Neuronal stem cell (in vitro differentiated cells): ENCODE measurements at regions not wholly inside any gene's neighbourhood (a gene's known extent, or its start where the extent isn't known, plus 50 kb on each side); places are given as distances from the start of the nearest gene placed in this dataset.

ENCODE experiments used
- DNase-seq: peaks from one replicate; pipeline ENCODE4 v3.0.0-alpha.2; 2013; ENCODE audit warnings: low spot score
- H2AFZ ChIP-seq: one replicate; pipeline ENCODE4 v1.6.1; 2013; ENCODE audit warnings: mild to moderate bottlenecking, low read length, inconsistent platforms
- H2AK5ac ChIP-seq: 2 replicates; pipeline ENCODE4 v1.6.1; 2013; ENCODE audit warnings: low read depth, mild to moderate bottlenecking, inconsistent platforms, low read length, moderate library complexity, mixed read lengths
- H2BK120ac ChIP-seq: 2 replicates; pipeline ENCODE4 v1.6.1; 2013; ENCODE audit warnings: low read depth, mild to moderate bottlenecking, inconsistent platforms, low read length, moderate library complexity, mixed read lengths
- H2BK12ac ChIP-seq: one replicate; pipeline ENCODE4 v1.6.1; 2013; ENCODE audit warnings: low read length, inconsistent platforms
- H2BK15ac ChIP-seq: 2 replicates; pipeline ENCODE4 v1.6.1; 2013; ENCODE audit warnings: mild to moderate bottlenecking, low read length, inconsistent platforms, mixed read lengths
- H2BK5ac ChIP-seq: one replicate; pipeline ENCODE4 v1.6.1; 2013; ENCODE audit warnings: inconsistent platforms, mild to moderate bottlenecking, low read length, moderate library complexity
- H3K14ac ChIP-seq: one replicate; pipeline ENCODE4 v1.6.1; 2013; ENCODE audit warnings: low read length, inconsistent platforms
- H3K18ac ChIP-seq: 2 replicates; pipeline ENCODE4 v1.6.1; 2013; ENCODE audit warnings: low read length, inconsistent platforms
- H3K23ac ChIP-seq: 2 replicates; pipeline ENCODE4 v1.6.1; 2013; ENCODE audit warnings: low read depth, mild to moderate bottlenecking, mixed read lengths, low read length, inconsistent platforms; ENCODE audit not compliant: poor library complexity
- H3K27ac ChIP-seq: replicated peaks from 3 replicates; pipeline ENCODE4 v1.5.1; 2013; ENCODE audit warnings: low read length, inconsistent platforms
- H3K27me3 ChIP-seq, 3 experiments: 2 replicates each; pipeline ENCODE4 v1.6.1; 2013; ENCODE audit warnings: low read length in 3 of 3, mild to moderate bottlenecking in 2 of 3, inconsistent platforms in 1 of 3, low read depth in 1 of 3, mixed read lengths in 1 of 3, moderate library complexity in 1 of 3; ENCODE audit not compliant: control insufficient read depth in 3 of 3, insufficient read depth in 3 of 3
- H3K36me3 ChIP-seq, 2 donors: replicated peaks in 1 of 2; 2 replicates each; pipeline ENCODE4 v1.6.1; 2013; ENCODE audit warnings: low read length in 2 of 2; ENCODE audit not compliant: control insufficient read depth in 2 of 2, insufficient read depth in 2 of 2
- H3K4ac ChIP-seq: 2 replicates; pipeline ENCODE4 v1.6.1; 2013; ENCODE audit warnings: inconsistent platforms, mild to moderate bottlenecking, low read length, moderate library complexity
- H3K4me1 ChIP-seq, 2 donors: 1 replicate in 1 of 2; 2 replicates in 1 of 2; pipeline ENCODE4 v1.6.1; 2013; ENCODE audit warnings: low read length in 2 of 2, low read depth in 1 of 2; ENCODE audit not compliant: control insufficient read depth in 2 of 2, insufficient read depth in 1 of 2
- H3K4me2 ChIP-seq: one replicate; pipeline ENCODE4 v1.6.1; 2013; ENCODE audit warnings: mild to moderate bottlenecking, low read length, inconsistent platforms; ENCODE audit not compliant: insufficient read depth, poor library complexity, severe bottlenecking
- H3K4me3 ChIP-seq, 2 donors: 2 replicates each; pipeline ENCODE4 v1.5.1; 2013; ENCODE audit warnings: low read length in 2 of 2, mild to moderate bottlenecking in 2 of 2, inconsistent platforms in 1 of 2, moderate library complexity in 1 of 2
- H3K79me1 ChIP-seq: one replicate; pipeline ENCODE4 v1.6.1; 2013; ENCODE audit warnings: low read depth, mild to moderate bottlenecking, inconsistent platforms, low read length, moderate library complexity
- H3K9ac ChIP-seq: one replicate; pipeline ENCODE4 v1.6.1; 2013; ENCODE audit warnings: mild to moderate bottlenecking, low read depth, low read length, inconsistent platforms; ENCODE audit not compliant: poor library complexity
- H3K9me3 ChIP-seq, 2 donors: replicated peaks in 1 of 2; 2 replicates each; pipeline versions ENCODE3 to v1.6.1; 2013; ENCODE audit warnings: low read length in 2 of 2, mild to moderate bottlenecking in 2 of 2, inconsistent platforms in 1 of 2, low read depth in 1 of 2, mixed read lengths in 1 of 2, moderate library complexity in 1 of 2; ENCODE audit not compliant: control insufficient read depth in 2 of 2, insufficient read depth in 1 of 2
- H4K8ac ChIP-seq: one replicate; pipeline ENCODE4 v1.6.1; 2013; ENCODE audit warnings: low read depth, mild to moderate bottlenecking, inconsistent platforms, low read length, moderate library complexity
- H4K91ac ChIP-seq: one replicate; pipeline ENCODE4 v1.6.1; 2013; ENCODE audit warnings: low read length, low read depth, mild to moderate bottlenecking, inconsistent platforms; ENCODE audit not compliant: poor library complexity
- WGBS, 2 donors: extraction: QIAGEN DNeasy Blood & Tissue Kit; methylation state at CpG; one replicate each; pipeline ENCODE4 v1.1.7; 2013; ENCODE audit warnings: missing lambda C conversion rate in 2 of 2, mixed read lengths in 1 of 2; ENCODE audit not compliant: insufficient read length in 2 of 2, insufficient replicate concordance in 1 of 2; ENCODE audit errors: extremely low coverage in 2 of 2; 5-methylcytosine and 5-hydroxymethylcytosine counted together

GRCh38 chr1:25049190-25049589, 119.1 kb upstream of the RUNX3 start:
- Histone ChIP-seq H4K8ac (no peak overlapping the region), H3K18ac (peak overlapping the region; percentile 31), H2AFZ (no peak overlapping the region), H3K27me3 (peaks cover 0 to 48% (median 0%) of the 10 kb centered on the region in 3 experiments), H3K9me3 (no peaks in the 10 kb centered on the region), H3K4ac (no peak overlapping the region), H3K23ac (no peak overlapping the region), H3K27ac (no peak overlapping the region), H2BK15ac (peak overlapping the region; percentile 77), H2BK12ac (no peak overlapping the region), H3K14ac (no peak overlapping the region), H3K9ac (no peak overlapping the region), H3K36me3 (no peaks in the 10 kb centered on the region), H3K4me1 (peaks cover 0 to 4% of the 10 kb centered on the region in 2 donors), H2BK5ac (no peak overlapping the region), H3K4me2 (no peak overlapping the region), H2BK120ac (peak overlapping the region; percentile 34), H3K4me3 (no peak overlapping the region), H2AK5ac (peak overlapping the region; percentile 32), H3K79me1 (no peaks in the 10 kb centered on the region), H4K91ac (no peak overlapping the region)
- no peak for DNase-seq
- no CpG with 5 or more reads among the region's 2 CpGs for WGBS, 2 donors

DNA sequence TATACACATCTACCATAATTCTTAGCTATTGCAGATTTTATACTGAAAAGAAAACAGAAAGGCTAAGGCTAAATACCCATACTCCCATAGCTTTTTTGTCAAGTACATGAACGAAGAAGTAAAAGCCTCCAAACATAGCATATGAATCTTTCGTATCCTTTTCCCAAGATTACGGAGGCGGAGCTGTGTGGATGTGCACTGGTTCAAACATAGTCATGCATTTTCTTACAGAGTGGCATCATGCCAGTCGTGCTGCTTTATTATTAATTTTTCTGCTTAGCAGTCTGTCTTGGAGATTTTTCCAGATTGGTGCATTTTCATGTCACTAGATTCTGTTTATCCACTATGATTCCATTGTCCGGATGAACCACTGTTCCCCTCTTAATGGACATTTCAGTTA, 118.7 kb upstream of the RUNX3 start:
- Histone ChIP-seq H2BK15ac (no peak overlapping the region), H3K9ac (no peak overlapping the region), H2AK5ac (no peak overlapping the region), H3K18ac (no peak overlapping the region), H4K91ac (no peak overlapping the region), H2AFZ (no peak overlapping the region), H3K4me2 (no peak overlapping the region), H3K27ac (no peak overlapping the region), H2BK5ac (no peak overlapping the region), H2BK120ac (no peak overlapping the region), H3K4ac (no peak overlapping the region), H3K27me3 (peaks cover 0 to 46% (median 0%) of the 10 kb centered on the region in 3 experiments), H2BK12ac (no peak overlapping the region), H3K14ac (no peak overlapping the region), H3K79me1 (no peaks in the 10 kb centered on the region), H3K4me3 (no peak overlapping the region), H3K9me3 (no peaks in the 10 kb centered on the region), H4K8ac (no peak overlapping the region), H3K23ac (no peak overlapping the region), H3K4me1 (peaks cover 0 to 4% of the 10 kb centered on the region in 2 donors), H3K36me3 (no peaks in the 10 kb centered on the region)
- DNase-seq, result no peak
- whole genome bisulfite sequencing, 2 donors, result no CpG with 5 or more reads among the region's 6 CpGs

GRCh38 chr1:25047506-25048240, 117.6 kb upstream of the RUNX3 start:
- no peaks in the 10 kb centered on the region for H3K9me3 ChIP-seq
- H4K91ac ChIP-seq, result no peak overlapping the region
- no peak overlapping the region for H2AFZ ChIP-seq
- H2BK5ac ChIP-seq, result no peak overlapping the region
- no peak overlapping the region for H3K14ac ChIP-seq
- no peaks in the 10 kb centered on the region for H3K36me3 ChIP-seq
- H3K4me2 ChIP-seq, result no peak overlapping the region
- no peak overlapping the region for H2BK120ac ChIP-seq
- H2AK5ac ChIP-seq, result peak overlapping the region; percentile 16
- no peak overlapping the region for H3K27ac ChIP-seq
- H3K9ac ChIP-seq, result no peak overlapping the region
- DNase-seq, result no peak
- no CpG with 5 or more reads among the region's 11 CpGs for WGBS, 2 donors
- H3K79me1 ChIP-seq, result no peaks in the 10 kb centered on the region
- H3K18ac ChIP-seq, result peak overlapping the region; percentile 68
- no peak overlapping the region for H2BK12ac ChIP-seq
- H2BK15ac ChIP-seq, result no peak overlapping the region
- H3K27me3 ChIP-seq, result peaks cover 0 to 41% (median 0%) of the 10 kb centered on the region in 3 experiments
- no peak overlapping the region for H3K4me3 ChIP-seq
- H3K4ac ChIP-seq, result no peak overlapping the region
- no peak overlapping the region for H4K8ac ChIP-seq
- no peak overlapping the region for H3K23ac ChIP-seq
- H3K4me1 ChIP-seq, result peaks cover 0 to 3% of the 10 kb centered on the region in 2 donors

- Histone ChIP-seq H2BK120ac (no peak overlapping the region), H3K79me1 (no peaks in the 10 kb centered on the region)
Measured at GRCh38 chr1:25046194-25046532, 116.1 kb upstream of the RUNX3 start.

More at GRCh38 chr1:25046194-25046532, 116.1 kb upstream of the RUNX3 start:
- H3K4ac ChIP-seq, result no peak overlapping the region
- no peak overlapping the region for H3K27ac ChIP-seq
- H4K8ac ChIP-seq, result no peak overlapping the region
- no CpG with 5 or more reads among the region's 8 CpGs for WGBS, 2 donors
- H2AFZ ChIP-seq, result no peak overlapping the region
- no peak overlapping the region for H2BK12ac ChIP-seq
- H3K4me2 ChIP-seq, result no peak overlapping the region
- no peak overlapping the region for H3K23ac ChIP-seq
- H2BK5ac ChIP-seq, result no peak overlapping the region
- no peaks in the 10 kb centered on the region for H3K9me3 ChIP-seq
- no peak overlapping the region for H3K9ac ChIP-seq
- H2AK5ac ChIP-seq, result no peak overlapping the region
- H3K14ac ChIP-seq, result no peak overlapping the region
- no peak overlapping the region for H4K91ac ChIP-seq
- peaks cover 0 to 7% of the 10 kb centered on the region in 2 donors for H3K4me1 ChIP-seq
- DNase-seq, result no peak
- H3K36me3 ChIP-seq, result no peaks in the 10 kb centered on the region
- H3K4me3 ChIP-seq, result no peak overlapping the region
- peak overlapping the region; percentile 21 for H3K18ac ChIP-seq
- H2BK15ac ChIP-seq, result no peak overlapping the region
- peaks cover 0 to 40% (median 0%) of the 10 kb centered on the region in 3 experiments for H3K27me3 ChIP-seq
